SK-N-SH (cell line): ENCODE measurements at regions not wholly inside any gene's neighbourhood (a gene's known extent, or its start where the extent isn't known, plus 50 kb on each side); places are given as distances from the start of the nearest gene placed in this dataset.

ENCODE experiments used
- CTCF ChIP-seq: fragments of 200-600 bp; sonication (generic); IDR thresholded peaks from 2 replicates; pipeline ENCODE4 v1.6.1; 2017; ENCODE audit warnings: antibody characterized with exemption, mild to moderate bottlenecking, moderate library complexity
- EP300 ChIP-seq, 2 experiments: IDR thresholded peaks; 2 replicates each; pipeline versions ENCODE4 v1.4.0 to v1.6.1; 2012; ENCODE audit warnings: borderline replicate concordance in 1 of 2, low read depth in 1 of 2, low read length in 1 of 2
- MAX ChIP-seq: IDR thresholded peaks from 2 replicates; pipeline ENCODE4 v1.4.0; 2012; ENCODE audit warnings: low read depth
- MXI1 ChIP-seq: IDR thresholded peaks from 2 replicates; pipeline ENCODE4 v1.6.1; 2012; ENCODE audit warnings: mild to moderate bottlenecking, low read depth, low read length, improper control_type of control experiment
- POLR2AphosphoS5 ChIP-seq: IDR thresholded peaks from 2 replicates; pipeline ENCODE4 v1.6.1; 2012; ENCODE audit warnings: low read depth, low read length
- RCOR1 ChIP-seq: fragments of 150-350 bp; IDR thresholded peaks from 2 replicates; pipeline ENCODE4 v1.6.1; 2017; ENCODE audit warnings: antibody characterized with exemption, low read length
- TCF12 ChIP-seq: IDR thresholded peaks from 2 replicates; pipeline ENCODE4 v1.4.0; 2012

- TF ChIP-seq CTCF (no peak), TCF12 (no peak), RCOR1 (no peak), EP300 (IDR thresholded peaks at IDR 0.05; ENCODE audit: borderline replicate concordance in 1 of 2, low read depth in 1 of 2, low read length in 1 of 2) (no peak), POLR2AphosphoS5 (no peak), MAX (no peak), MXI1 (no peak)
Observed at GRCh38 chr3:30146978-30147377, 459.4 kb upstream of the TGFBR2 start.
